Liver (tissue), 3 donors: ENCODE measurements at regions not wholly inside any gene's neighbourhood (a gene's known extent, or its start where the extent isn't known, plus 50 kb on each side); places are given as distances from the start of the nearest gene placed in this dataset.

Experiments
- FOXA2 ChIP-seq: IDR thresholded peaks from 2 replicates; pipeline ENCODE4 v1.6.1; 2016; ENCODE audit warnings: antibody characterized with exemption
- GABPA ChIP-seq, 2 donors: IDR thresholded peaks in 1 of 2; conservative IDR thresholded peaks in 1 of 2; 2 replicates each; pipeline ENCODE4 v1.6.1; 2016; ENCODE audit warnings: antibody characterized with exemption in 2 of 2, mild to moderate bottlenecking in 1 of 2, moderate library complexity in 1 of 2
- TAF1 ChIP-seq: conservative IDR thresholded peaks from 2 replicates; pipeline ENCODE4 v1.6.1; 2016; ENCODE audit warnings: antibody characterized with exemption, mild to moderate bottlenecking
- TF ChIP-seq, protein P1 (sequence below): fragments of 150-350 bp; IDR thresholded peaks from 2 replicates; pipeline ENCODE4 v1.5.1; 2017; ENCODE audit warnings: improper control_type of control experiment, low read depth, low read length; ENCODE audit not compliant: missing input control
- TF ChIP-seq, protein P2 (sequence below): IDR thresholded peaks from 2 replicates; pipeline ENCODE4 v1.6.1; 2016; ENCODE audit warnings: antibody characterized with exemption
- TF ChIP-seq, protein P3 (sequence below): IDR thresholded peaks from 2 replicates; pipeline ENCODE4 v1.6.1; 2016; ENCODE audit warnings: antibody characterized with exemption, mild to moderate bottlenecking
- donor health status: healthy.
- donor health status: healthy.

DNA sequence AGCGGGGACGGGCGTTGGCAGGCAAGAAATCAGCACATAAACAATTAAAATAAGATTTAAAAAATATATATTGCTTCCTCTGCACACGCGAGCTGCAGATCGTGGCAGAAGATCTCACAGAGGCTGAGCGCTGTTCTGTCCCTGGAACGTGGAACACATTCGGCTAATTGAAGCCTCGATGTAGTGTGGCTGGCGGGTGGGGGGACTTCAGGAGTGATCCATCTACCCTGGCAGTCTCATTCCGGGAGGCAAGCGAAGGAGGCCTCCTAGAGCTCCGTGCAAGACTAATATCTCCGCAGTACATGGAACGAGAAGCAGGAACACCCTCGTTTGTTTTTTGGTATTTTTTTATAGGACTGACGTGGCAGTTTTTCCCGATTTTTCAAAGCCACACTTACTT is 402.4 kb downstream of the MN1 start:
- TF ChIP-seq, protein P1, sequence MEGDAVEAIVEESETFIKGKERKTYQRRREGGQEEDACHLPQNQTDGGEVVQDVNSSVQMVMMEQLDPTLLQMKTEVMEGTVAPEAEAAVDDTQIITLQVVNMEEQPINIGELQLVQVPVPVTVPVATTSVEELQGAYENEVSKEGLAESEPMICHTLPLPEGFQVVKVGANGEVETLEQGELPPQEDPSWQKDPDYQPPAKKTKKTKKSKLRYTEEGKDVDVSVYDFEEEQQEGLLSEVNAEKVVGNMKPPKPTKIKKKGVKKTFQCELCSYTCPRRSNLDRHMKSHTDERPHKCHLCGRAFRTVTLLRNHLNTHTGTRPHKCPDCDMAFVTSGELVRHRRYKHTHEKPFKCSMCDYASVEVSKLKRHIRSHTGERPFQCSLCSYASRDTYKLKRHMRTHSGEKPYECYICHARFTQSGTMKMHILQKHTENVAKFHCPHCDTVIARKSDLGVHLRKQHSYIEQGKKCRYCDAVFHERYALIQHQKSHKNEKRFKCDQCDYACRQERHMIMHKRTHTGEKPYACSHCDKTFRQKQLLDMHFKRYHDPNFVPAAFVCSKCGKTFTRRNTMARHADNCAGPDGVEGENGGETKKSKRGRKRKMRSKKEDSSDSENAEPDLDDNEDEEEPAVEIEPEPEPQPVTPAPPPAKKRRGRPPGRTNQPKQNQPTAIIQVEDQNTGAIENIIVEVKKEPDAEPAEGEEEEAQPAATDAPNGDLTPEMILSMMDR, result no peak
- TF ChIP-seq TAF1 (no peak), FOXA2 (no peak), GABPA (IDR thresholded peaks at IDR 0.05 in 1 of 2, conservative IDR thresholded peaks at IDR 0.05 in 1 of 2) (no peak)
- TF ChIP-seq, protein P2, sequence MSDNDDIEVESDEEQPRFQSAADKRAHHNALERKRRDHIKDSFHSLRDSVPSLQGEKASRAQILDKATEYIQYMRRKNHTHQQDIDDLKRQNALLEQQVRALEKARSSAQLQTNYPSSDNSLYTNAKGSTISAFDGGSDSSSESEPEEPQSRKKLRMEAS, result no peak
- TF ChIP-seq, protein P3, sequence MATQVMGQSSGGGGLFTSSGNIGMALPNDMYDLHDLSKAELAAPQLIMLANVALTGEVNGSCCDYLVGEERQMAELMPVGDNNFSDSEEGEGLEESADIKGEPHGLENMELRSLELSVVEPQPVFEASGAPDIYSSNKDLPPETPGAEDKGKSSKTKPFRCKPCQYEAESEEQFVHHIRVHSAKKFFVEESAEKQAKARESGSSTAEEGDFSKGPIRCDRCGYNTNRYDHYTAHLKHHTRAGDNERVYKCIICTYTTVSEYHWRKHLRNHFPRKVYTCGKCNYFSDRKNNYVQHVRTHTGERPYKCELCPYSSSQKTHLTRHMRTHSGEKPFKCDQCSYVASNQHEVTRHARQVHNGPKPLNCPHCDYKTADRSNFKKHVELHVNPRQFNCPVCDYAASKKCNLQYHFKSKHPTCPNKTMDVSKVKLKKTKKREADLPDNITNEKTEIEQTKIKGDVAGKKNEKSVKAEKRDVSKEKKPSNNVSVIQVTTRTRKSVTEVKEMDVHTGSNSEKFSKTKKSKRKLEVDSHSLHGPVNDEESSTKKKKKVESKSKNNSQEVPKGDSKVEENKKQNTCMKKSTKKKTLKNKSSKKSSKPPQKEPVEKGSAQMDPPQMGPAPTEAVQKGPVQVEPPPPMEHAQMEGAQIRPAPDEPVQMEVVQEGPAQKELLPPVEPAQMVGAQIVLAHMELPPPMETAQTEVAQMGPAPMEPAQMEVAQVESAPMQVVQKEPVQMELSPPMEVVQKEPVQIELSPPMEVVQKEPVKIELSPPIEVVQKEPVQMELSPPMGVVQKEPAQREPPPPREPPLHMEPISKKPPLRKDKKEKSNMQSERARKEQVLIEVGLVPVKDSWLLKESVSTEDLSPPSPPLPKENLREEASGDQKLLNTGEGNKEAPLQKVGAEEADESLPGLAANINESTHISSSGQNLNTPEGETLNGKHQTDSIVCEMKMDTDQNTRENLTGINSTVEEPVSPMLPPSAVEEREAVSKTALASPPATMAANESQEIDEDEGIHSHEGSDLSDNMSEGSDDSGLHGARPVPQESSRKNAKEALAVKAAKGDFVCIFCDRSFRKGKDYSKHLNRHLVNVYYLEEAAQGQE, result no peak
